Caco-2 (cell line): ENCODE measurements at regions not wholly inside any gene's neighbourhood (a gene's known extent, or its start where the extent isn't known, plus 50 kb on each side); places are given as distances from the start of the nearest gene placed in this dataset.

Source experiments
- BruUV-seq: library from RNA; stranded (reverse); fragments of 400-500 nt; replicated peaks from 2 replicates; lab custom pipeline; 2021; lab: Mats Ljungman, UMichigan
- CTCF ChIA-PET: fragments of 300-600 bp; sonication (Branson Sonifier 250); formaldehyde crosslinking; loops from one replicate; lab custom pipeline; 2022; ENCODE audit warnings: antibody characterized with exemption; lab: Charles Lee
- POLR2A ChIA-PET: fragments of 300-600 bp; sonication (Branson Sonifier 250); formaldehyde crosslinking; loops from one replicate; lab custom pipeline; 2022; ENCODE audit warnings: antibody characterized with exemption; lab: Charles Lee
- DNase-seq, 2 experiments: peaks; one replicate each; pipeline versions ENCODE4 v3.0.0 to v3.0.0-alpha.2; 2020 to 2022
- H3K27me3 ChIP-seq: replicated peaks from 2 replicates; pipeline ENCODE4 v1.6.0; 2011; ENCODE audit warnings: low read length; ENCODE audit not compliant: control insufficient read depth, insufficient read depth
- H3K36me3 ChIP-seq: 2 replicates; pipeline ENCODE4 v1.5.1; 2011; ENCODE audit warnings: low read length; ENCODE audit not compliant: control insufficient read depth, insufficient read depth
- H3K4me1 ChIP-seq: fragments of 250-450 bp; sonication (Bioruptor Pico); 2 replicates; pipeline ENCODE4 v1.5.1; 2020; ENCODE audit warnings: mild to moderate bottlenecking
- H3K4me3 ChIP-seq: 2 replicates; pipeline ENCODE4 v1.5.1; 2011; ENCODE audit warnings: low read depth, mild to moderate bottlenecking, control low read depth, low read length
- H3K9me3 ChIP-seq: fragments of 250-450 bp; sonication (Bioruptor Pico); 2 replicates; pipeline ENCODE4 v1.5.1; 2020; ENCODE audit warnings: mild to moderate bottlenecking, moderate library complexity
- H3K27ac Mint-ChIP-seq: one replicate; pipeline ENCODE4 v1.8.0; 2022; ENCODE audit warnings: mixed read lengths; ENCODE audit not compliant: unreplicated experiment
- H3K27me3 Mint-ChIP-seq: one replicate; pipeline ENCODE4 v1.8.0; 2022; ENCODE audit warnings: mixed read lengths; ENCODE audit not compliant: insufficient read depth, unreplicated experiment
- H3K36me3 Mint-ChIP-seq: one replicate; pipeline ENCODE4 v1.8.0; 2022; ENCODE audit warnings: mild to moderate bottlenecking, mixed read lengths; ENCODE audit not compliant: insufficient read depth, unreplicated experiment
- H3K4me1 Mint-ChIP-seq: one replicate; pipeline ENCODE4 v1.8.0; 2022; ENCODE audit warnings: low read depth, mixed read lengths; ENCODE audit not compliant: unreplicated experiment
- H3K4me3 Mint-ChIP-seq: one replicate; pipeline ENCODE4 v1.8.0; 2022; ENCODE audit warnings: mild to moderate bottlenecking, moderate library complexity, mixed read lengths; ENCODE audit not compliant: unreplicated experiment
- H3K9me3 Mint-ChIP-seq: one replicate; pipeline ENCODE4 v1.8.0; 2022; ENCODE audit warnings: mixed read lengths; ENCODE audit not compliant: unreplicated experiment
- CTCF ChIP-seq, 2 experiments: fragments of 200-600 bp in 1 of 2; IDR thresholded peaks; 1 replicate in 1 of 2; 2 replicates in 1 of 2; pipeline versions ENCODE4 v1.5.1 to v1.8.0; 2011 to 2022; ENCODE audit warnings: antibody characterized with exemption in 1 of 2, control low read depth in 1 of 2, inconsistent platforms in 1 of 2, low read depth in 1 of 2, low read length in 1 of 2, mild to moderate bottlenecking in 1 of 2, moderate library complexity in 1 of 2; ENCODE audit not compliant: insufficient read depth in 1 of 2, severe bottlenecking in 1 of 2, unreplicated experiment in 1 of 2
- intact Hi-C: fragments of 100-400 bp; cut with micrococcal nuclease; formaldehyde crosslinking; loops from one replicate; pipeline ENCODE4 v1.10.0; 2022; ENCODE audit not compliant: unreplicated experiment

- H3K9me3 Mint-ChIP-seq = peaks cover 10% of the 10 kb centered on the region
- H3K9me3 ChIP-seq = no peaks in the 10 kb centered on the region
- H3K27me3 ChIP-seq = no peaks in the 10 kb centered on the region
- POLR2A ChIA-PET = no interaction called here
- H3K4me1 Mint-ChIP-seq = no peaks in the 10 kb centered on the region
- BruUV-seq = no TSS peak
- no peak overlapping the region for H3K4me3 Mint-ChIP-seq
- no peaks in the 10 kb centered on the region for H3K36me3 ChIP-seq
- no peak for TF ChIP-seq CTCF (IDR thresholded peaks at IDR 0.05; ENCODE audit: insufficient read depth in 1 of 2, low read depth in 1 of 2, low read length in 1 of 2, severe bottlenecking in 1 of 2, unreplicated experiment in 1 of 2)
- H3K27ac Mint-ChIP-seq = no peak overlapping the region
- no peak for DNase-seq
- CTCF ChIA-PET = no interaction called here
- H3K36me3 Mint-ChIP-seq = no peaks in the 10 kb centered on the region
- H3K4me3 ChIP-seq = no peak overlapping the region
- no peaks in the 10 kb centered on the region for H3K4me1 ChIP-seq
- intact Hi-C loops = no loop called here
- peaks cover 18% of the 10 kb centered on the region for H3K27me3 Mint-ChIP-seq
Observed at GRCh38 chr5:51275428-51275827, 107.8 kb upstream of the ISL1 start.

- Mint-ChIP-seq H3K4me3 (no peak overlapping the region), H3K36me3 (no peaks in the 10 kb centered on the region), H3K4me1 (no peaks in the 10 kb centered on the region), H3K27me3 (peaks cover 18% of the 10 kb centered on the region), H3K9me3 (peaks cover 10% of the 10 kb centered on the region), H3K27ac (no peak overlapping the region)
- no peak for DNase-seq
- no peak for TF ChIP-seq CTCF (IDR thresholded peaks at IDR 0.05; ENCODE audit: insufficient read depth in 1 of 2, low read depth in 1 of 2, low read length in 1 of 2, severe bottlenecking in 1 of 2, unreplicated experiment in 1 of 2)
- Histone ChIP-seq H3K27me3 (no peaks in the 10 kb centered on the region), H3K4me1 (no peaks in the 10 kb centered on the region), H3K9me3 (no peaks in the 10 kb centered on the region), H3K4me3 (no peak overlapping the region), H3K36me3 (no peaks in the 10 kb centered on the region)
- ChIA-PET POLR2A (no interaction called here), CTCF (no interaction called here)
- BruUV-seq = no TSS peak
- intact Hi-C loops = no loop called here
Observed at GRCh38 chr5:51276250-51276649, 107.0 kb upstream of the ISL1 start.

GRCh38 chr5:51278539-51278938 is 104.7 kb upstream of the ISL1 start:
- intact Hi-C loops = no loop called here
- no peak overlapping the region for H3K27ac Mint-ChIP-seq
- Histone ChIP-seq H3K36me3 (no peaks in the 10 kb centered on the region), H3K4me1 (no peaks in the 10 kb centered on the region), H3K9me3 (no peaks in the 10 kb centered on the region), H3K4me3 (no peak overlapping the region), H3K27me3 (no peaks in the 10 kb centered on the region)
- H3K9me3 Mint-ChIP-seq = peaks cover 10% of the 10 kb centered on the region
- BruUV-seq = no TSS peak
- ChIA-PET POLR2A (no interaction called here), CTCF (no interaction called here)
- no peak overlapping the region for H3K4me3 Mint-ChIP-seq
- no peaks in the 10 kb centered on the region for H3K36me3 Mint-ChIP-seq
- no peaks in the 10 kb centered on the region for H3K4me1 Mint-ChIP-seq
- DNase-seq = no peak
- H3K27me3 Mint-ChIP-seq = peaks cover 11% of the 10 kb centered on the region
- no peak for TF ChIP-seq CTCF (IDR thresholded peaks at IDR 0.05; ENCODE audit: insufficient read depth in 1 of 2, low read depth in 1 of 2, low read length in 1 of 2, severe bottlenecking in 1 of 2, unreplicated experiment in 1 of 2)
